GM21737 (cell line): ENCODE measurements at regions not wholly inside any gene's neighbourhood (a gene's known extent, or its start where the extent isn't known, plus 50 kb on each side); places are given as distances from the start of the nearest gene placed in this dataset.
"Not testable (repeated sequence)": the region's sequence is repeated elsewhere in the genome, so short reads cannot be mapped to it uniquely, and the experiment has no call there.

Experiments used
- ATAC-seq: cut with Tn5 transposase; IDR thresholded peaks from one replicate; pipeline ENCODE4 v1.9.1; 2021; ENCODE audit warnings: mild to moderate bottlenecking, moderate library complexity; ENCODE audit not compliant: unreplicated experiment

DNA sequence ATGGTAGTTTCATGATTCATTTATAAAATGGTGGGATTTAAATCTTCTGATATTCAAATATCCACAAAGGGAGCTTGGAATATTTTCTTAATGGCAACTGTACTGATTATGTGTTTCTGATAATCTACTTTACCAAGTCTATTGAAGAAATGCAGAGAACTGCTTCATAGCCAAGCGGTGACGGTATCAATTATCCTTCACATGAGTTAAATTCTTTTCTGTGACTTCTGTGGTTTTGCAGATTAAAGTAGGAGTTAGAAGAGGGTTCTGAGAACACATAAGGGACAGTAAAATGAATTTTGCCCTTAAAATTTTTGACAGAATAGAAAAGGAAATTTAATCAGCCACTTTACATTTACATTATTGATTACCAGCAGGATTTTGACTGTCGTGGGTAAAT is 563.2 kb downstream of the GBE1 start:
- no peak for ATAC-seq

- no peak for ATAC-seq
Measured at GRCh38 chr3:81197386-81197785, 564.1 kb downstream of the GBE1 start.

DNA sequence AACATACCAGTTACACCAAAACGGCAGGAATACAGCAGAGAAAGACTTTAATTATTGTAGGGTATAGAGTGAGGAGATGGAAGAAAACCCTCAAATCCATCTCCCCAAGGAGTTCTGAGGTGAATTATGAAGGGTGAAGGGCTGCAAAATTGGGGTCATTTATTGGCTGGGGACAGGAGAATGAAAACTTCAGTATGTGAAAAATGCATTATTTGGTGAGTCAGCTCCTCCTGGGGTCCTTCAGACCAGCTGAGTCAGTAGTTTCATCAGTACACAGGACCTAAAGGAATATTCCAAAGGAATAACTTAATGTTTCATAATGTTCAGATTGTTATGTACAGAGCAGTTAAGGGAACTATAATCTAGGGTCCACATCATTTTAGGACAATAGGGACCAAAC is 566.0 kb downstream of the GBE1 start:
- ATAC-seq = no peak

GRCh38 chr3:81186412-81186811 is 575.0 kb downstream of the GBE1 start:
- ATAC-seq = no peak

DNA sequence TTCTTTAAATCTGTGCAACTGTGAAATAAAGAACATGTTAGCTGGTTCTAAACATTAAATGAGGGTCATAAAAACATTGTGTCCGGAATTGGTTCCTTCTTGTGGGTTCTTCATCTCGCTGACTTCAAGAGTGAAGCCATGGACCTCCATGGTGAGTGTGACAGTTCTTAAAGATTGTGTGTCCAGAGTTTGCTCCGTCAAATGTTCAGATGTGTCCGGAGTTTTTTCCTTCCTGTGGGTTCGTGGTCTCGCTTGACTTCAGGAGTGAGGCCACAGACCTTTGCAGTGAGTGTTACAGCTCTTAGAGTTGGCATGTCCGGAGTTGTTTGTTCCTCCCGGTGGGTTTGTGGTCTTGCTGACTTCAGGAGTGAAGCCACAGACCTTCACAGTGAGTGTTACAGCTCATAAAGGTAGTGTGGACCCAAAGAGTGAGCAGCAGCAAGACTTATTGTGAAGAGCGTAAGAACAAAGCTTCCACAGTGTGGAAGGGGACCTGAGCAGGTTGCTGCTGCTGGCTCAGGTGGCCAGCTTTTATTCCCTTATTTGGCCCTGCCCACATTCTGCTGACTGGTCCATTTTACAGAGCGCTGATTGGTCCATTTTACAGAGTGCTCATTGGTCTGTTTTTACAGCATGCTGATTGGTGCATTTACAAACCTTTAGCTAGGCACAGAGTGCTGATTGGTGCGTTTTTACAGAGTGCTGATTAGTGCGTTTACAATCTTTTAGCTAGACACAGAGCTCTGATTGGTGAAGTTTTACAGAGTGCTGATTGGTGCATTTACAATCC is 579.2 kb downstream of the GBE1 start:
- ATAC-seq = not testable (repeated sequence)

GRCh38 chr3:81173514-81173913 is 587.9 kb downstream of the GBE1 start:
- ATAC-seq = no peak

- ATAC-seq = no peak
Measured at GRCh38 chr3:81170298-81170697, 591.1 kb downstream of the GBE1 start.

GRCh38 chr3:81164806-81165205 is 596.6 kb downstream of the GBE1 start:
- no peak for ATAC-seq

DNA sequence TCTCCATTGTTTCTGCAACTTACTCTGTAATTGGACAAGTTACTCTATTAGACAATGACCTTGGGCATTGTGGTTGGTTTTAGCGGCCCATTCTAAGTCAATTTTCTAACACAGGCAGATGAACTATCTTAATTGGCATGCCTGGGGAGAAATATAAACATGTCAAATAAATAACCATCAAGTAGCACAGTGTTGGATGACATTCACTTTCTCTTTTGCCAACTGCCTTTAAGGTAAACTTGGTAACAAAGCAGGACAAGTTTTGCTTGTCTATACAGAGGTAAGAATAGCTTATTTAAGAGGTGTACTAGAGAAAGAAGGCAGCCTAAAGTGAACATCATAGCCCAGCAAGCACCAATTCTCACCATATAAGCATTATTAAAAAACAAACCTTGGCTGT is 599.6 kb downstream of the GBE1 start:
- no peak for ATAC-seq

DNA sequence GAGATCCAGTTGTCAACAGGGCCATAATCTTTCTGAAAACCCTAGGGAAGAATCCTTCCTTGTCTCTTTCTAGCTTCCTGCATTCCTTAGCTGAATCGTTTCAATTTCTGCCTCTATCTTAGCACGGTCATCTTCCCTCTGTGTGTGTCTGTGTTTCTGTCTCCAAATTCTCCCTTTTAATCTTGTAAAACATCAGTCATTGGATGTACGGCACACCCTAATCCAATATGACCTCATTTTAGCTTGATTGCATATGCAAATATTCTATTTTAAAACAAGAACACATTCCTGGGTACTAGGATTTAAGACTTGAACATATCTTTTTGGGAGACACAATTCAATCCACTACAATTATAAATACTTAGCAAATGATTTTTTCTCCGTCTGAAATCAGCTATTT is 600.3 kb downstream of the GBE1 start:
- ATAC-seq = no peak

- no peak for ATAC-seq
Measured at GRCh38 chr3:81154611-81155143, 606.8 kb downstream of the GBE1 start.

DNA sequence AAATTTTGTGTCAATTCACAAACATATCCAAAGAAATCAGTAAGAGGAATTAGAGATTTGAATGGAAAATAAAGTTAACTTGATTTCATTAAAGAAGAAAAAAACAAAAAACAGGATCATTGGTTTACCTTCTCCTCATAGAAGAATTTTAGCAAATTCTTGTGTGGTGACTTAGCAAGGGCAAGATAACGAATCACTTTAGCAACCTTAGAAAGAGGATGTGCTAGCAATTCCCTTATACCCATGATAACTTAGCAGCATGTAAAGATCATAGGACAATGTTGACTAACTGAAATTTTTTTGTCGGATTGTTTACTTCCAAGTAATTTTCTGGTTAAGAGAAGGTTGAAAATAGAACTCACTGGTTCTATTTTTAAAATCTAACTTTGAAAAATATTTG is 609.3 kb downstream of the GBE1 start:
- ATAC-seq = no peak

- no peak for ATAC-seq
Measured at GRCh38 chr3:81132995-81133394, 628.5 kb downstream of the GBE1 start.

GRCh38 chr3:81105789-81106488 is 655.5 kb downstream of the GBE1 start:
- no peak for ATAC-seq

DNA sequence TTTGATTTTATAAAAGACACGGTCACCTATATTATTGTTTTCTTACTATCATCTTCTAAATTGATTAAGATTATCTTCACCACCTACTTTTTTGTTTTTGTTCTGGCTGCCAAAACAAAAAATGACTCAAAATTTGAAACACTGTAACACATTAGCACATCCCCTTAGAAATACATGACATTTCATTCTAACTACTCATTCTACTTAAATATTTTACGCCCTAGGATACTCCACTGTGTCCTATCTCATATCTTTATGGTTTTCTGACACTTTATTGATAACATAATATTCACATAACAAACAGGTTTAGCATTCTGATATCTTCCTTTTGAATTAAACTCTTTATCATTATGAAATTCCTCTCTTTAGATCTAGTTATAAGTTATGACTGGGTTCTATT is 656.2 kb downstream of the GBE1 start:
- no peak for ATAC-seq

DNA sequence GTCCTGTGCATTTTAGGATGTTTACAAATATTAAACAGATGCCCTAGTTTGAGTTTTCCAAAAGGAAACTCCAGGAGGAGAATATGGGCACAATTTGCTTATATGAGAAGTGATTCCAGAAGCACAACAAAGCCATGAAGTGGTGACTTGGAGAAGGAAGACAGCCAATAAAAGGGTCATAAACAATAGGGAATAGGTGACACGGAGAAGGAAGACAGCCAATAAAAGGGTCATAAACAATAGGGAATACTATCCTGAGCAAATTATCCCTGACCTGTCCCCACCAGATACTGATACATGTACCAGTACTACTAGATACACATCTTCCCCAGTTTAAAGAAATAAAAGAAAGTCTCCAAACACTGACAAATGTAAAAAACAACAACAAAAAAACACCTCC is 663.6 kb downstream of the GBE1 start:
- ATAC-seq = no peak

GRCh38 chr3:81095956-81096355 is 665.5 kb downstream of the GBE1 start:
- no peak for ATAC-seq

- ATAC-seq = no peak
Measured at GRCh38 chr3:81094986-81095385, 666.5 kb downstream of the GBE1 start.

- ATAC-seq = no peak
Measured at GRCh38 chr3:81087607-81088006, 673.8 kb downstream of the GBE1 start.

- ATAC-seq = no peak
Measured at GRCh38 chr3:81086348-81086747, 675.1 kb downstream of the GBE1 start.

DNA sequence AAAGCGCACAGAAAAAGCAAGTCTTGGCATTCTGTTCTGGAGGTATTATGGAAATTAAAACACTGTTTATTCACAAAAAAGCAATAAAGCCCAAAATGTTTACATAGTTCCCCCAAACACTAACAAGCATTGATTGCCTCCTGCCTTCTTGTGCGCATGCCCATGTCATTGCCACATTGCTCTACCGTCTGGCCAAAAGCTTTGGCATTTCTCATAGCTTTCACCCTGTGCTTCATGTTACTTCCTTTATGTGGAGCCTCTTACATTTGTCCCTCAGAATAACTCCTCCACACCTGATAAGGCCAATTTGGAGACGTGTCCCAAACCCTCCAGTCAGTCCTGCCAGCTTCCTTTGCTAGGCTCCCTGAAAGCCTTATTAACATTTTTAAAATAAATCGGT is 680.8 kb downstream of the GBE1 start:
- no peak for ATAC-seq

- no peak for ATAC-seq
Measured at GRCh38 chr3:81072591-81072990, 688.9 kb downstream of the GBE1 start.
